Endothelial cell (in vitro differentiated cells): ENCODE measurements at regions not wholly inside any gene's neighbourhood (a gene's known extent, or its start where the extent isn't known, plus 50 kb on each side); places are given as distances from the start of the nearest gene placed in this dataset.

Source experiments
- DNase-seq: peaks from one replicate; pipeline ENCODE4 v3.0.0; 2021; ENCODE audit warnings: low spot score
- H3K27ac Mint-ChIP-seq: one replicate; pipeline ENCODE4 v1.8.0; 2021; ENCODE audit warnings: mixed read lengths, inconsistent platforms; ENCODE audit not compliant: unreplicated experiment
- H3K27me3 Mint-ChIP-seq: one replicate; pipeline ENCODE4 v1.8.0; 2021; ENCODE audit warnings: mild to moderate bottlenecking, moderate library complexity, mixed read lengths, inconsistent platforms; ENCODE audit not compliant: unreplicated experiment
- H3K36me3 Mint-ChIP-seq: one replicate; pipeline ENCODE4 v1.8.0; 2021; ENCODE audit warnings: mild to moderate bottlenecking, low read depth, mixed read lengths, inconsistent platforms; ENCODE audit not compliant: unreplicated experiment
- H3K4me1 Mint-ChIP-seq: one replicate; pipeline ENCODE4 v1.8.0; 2021; ENCODE audit warnings: mild to moderate bottlenecking, mixed read lengths, inconsistent platforms; ENCODE audit not compliant: unreplicated experiment
- H3K4me3 Mint-ChIP-seq: one replicate; pipeline ENCODE4 v1.8.0; 2021; ENCODE audit warnings: mild to moderate bottlenecking, mixed read lengths, inconsistent platforms; ENCODE audit not compliant: unreplicated experiment
- H3K9me3 Mint-ChIP-seq: one replicate; pipeline ENCODE4 v1.8.0; 2021; ENCODE audit warnings: mixed read lengths, inconsistent platforms; ENCODE audit not compliant: unreplicated experiment
- CTCF ChIP-seq: fragments of 200-600 bp; sonication (generic); IDR thresholded peaks from one replicate; pipeline ENCODE4 v1.5.0; 2021; ENCODE audit warnings: antibody characterized with exemption; ENCODE audit not compliant: unreplicated experiment

GRCh38 chr11:133713406-133713805, 131.9 kb downstream of the SPATA19 start:
- Mint-ChIP-seq H3K9me3 (no peaks in the 10 kb centered on the region), H3K27me3 (peaks cover 1% of the 10 kb centered on the region), H3K36me3 (no peaks in the 10 kb centered on the region), H3K4me1 (no peaks in the 10 kb centered on the region), H3K4me3 (no peak overlapping the region), H3K27ac (no peak overlapping the region)
- no peak for DNase-seq
- TF ChIP-seq CTCF = no peak

- TF ChIP-seq CTCF = no peak
Measured at GRCh38 chr11:133712051-133712560, 133.2 kb downstream of the SPATA19 start.

GRCh38 chr11:133711545-133711944, 133.8 kb downstream of the SPATA19 start:
- no peaks in the 10 kb centered on the region for H3K36me3 Mint-ChIP-seq
- no peak for TF ChIP-seq CTCF

More at GRCh38 chr11:133712051-133712560, 133.2 kb downstream of the SPATA19 start:
- H3K4me3 Mint-ChIP-seq = no peak overlapping the region
- no peaks in the 10 kb centered on the region for H3K4me1 Mint-ChIP-seq
- H3K9me3 Mint-ChIP-seq = no peaks in the 10 kb centered on the region
- no peaks in the 10 kb centered on the region for H3K36me3 Mint-ChIP-seq
- H3K27ac Mint-ChIP-seq = no peak overlapping the region
- H3K27me3 Mint-ChIP-seq = peaks cover 1% of the 10 kb centered on the region
- no peak for DNase-seq

GRCh38 chr11:133710681-133711240, 134.6 kb downstream of the SPATA19 start:
- TF ChIP-seq CTCF = no peak
- no peak overlapping the region for H3K27ac Mint-ChIP-seq
- H3K36me3 Mint-ChIP-seq = no peaks in the 10 kb centered on the region
- no peak for DNase-seq
- H3K4me3 Mint-ChIP-seq = no peak overlapping the region
- H3K4me1 Mint-ChIP-seq = no peaks in the 10 kb centered on the region
- no peaks in the 10 kb centered on the region for H3K9me3 Mint-ChIP-seq
- peaks cover 4% of the 10 kb centered on the region for H3K27me3 Mint-ChIP-seq

More at GRCh38 chr11:133711545-133711944, 133.8 kb downstream of the SPATA19 start:
- no peaks in the 10 kb centered on the region for H3K9me3 Mint-ChIP-seq
- no peak for DNase-seq
- no peaks in the 10 kb centered on the region for H3K27me3 Mint-ChIP-seq
- H3K27ac Mint-ChIP-seq = no peak overlapping the region
- no peak overlapping the region for H3K4me3 Mint-ChIP-seq
- no peaks in the 10 kb centered on the region for H3K4me1 Mint-ChIP-seq

- H3K27ac Mint-ChIP-seq = no peak overlapping the region
- H3K36me3 Mint-ChIP-seq = no peaks in the 10 kb centered on the region
- TF ChIP-seq CTCF = no peak
- no peaks in the 10 kb centered on the region for H3K9me3 Mint-ChIP-seq
- H3K4me3 Mint-ChIP-seq = no peak overlapping the region
- H3K4me1 Mint-ChIP-seq = no peaks in the 10 kb centered on the region
- H3K27me3 Mint-ChIP-seq = peaks cover 4% of the 10 kb centered on the region
- no peak for DNase-seq
Measured at GRCh38 chr11:133710241-133710640, 135.1 kb downstream of the SPATA19 start.
